ENCODE measurements at regions not wholly inside any gene's neighbourhood (a gene's known extent, or its start where the extent isn't known, plus 50 kb on each side); places are given as distances from the start of the nearest gene placed in this dataset.

GRCh38 chr9:27924502-27924901 is 351.2 kb upstream of the C9orf72 start:
- DNase-seq, result no peak

- DNase-seq, result no peak
These were observed 352.5 kb upstream of the C9orf72 start for GRCh38 chr9:27925815-27926214.

- no peak for DNase-seq
These were observed 356.6 kb upstream of the C9orf72 start for GRCh38 chr9:27929841-27930240.

- no peak for DNase-seq
These were observed 360.1 kb upstream of the C9orf72 start for GRCh38 chr9:27933210-27934025.

GRCh38 chr9:27934471-27934870 is 361.2 kb upstream of the C9orf72 start:
- DNase-seq, result no peak

- no peak for DNase-seq
These were observed 365.9 kb upstream of the C9orf72 start for GRCh38 chr9:27939186-27939585.

- DNase-seq, result no peak
These were observed 367.3 kb upstream of the C9orf72 start for GRCh38 chr9:27940535-27940934.

GRCh38 chr9:27943501-27943900 is 370.2 kb upstream of the C9orf72 start:
- DNase-seq, result no peak

- DNase-seq, result no peak
These were observed 372.1 kb upstream of the C9orf72 start for GRCh38 chr9:27945386-27945785.

GRCh38 chr9:27950382-27950781 is 377.1 kb upstream of the C9orf72 start:
- DNase-seq, result no peak

GRCh38 chr9:27954858-27955257 is 381.6 kb upstream of the C9orf72 start:
- DNase-seq, result no peak

GRCh38 chr9:27963836-27964235 is 390.6 kb upstream of the C9orf72 start:
- no peak for DNase-seq

- no peak for DNase-seq
These were observed 393.9 kb upstream of the C9orf72 start for GRCh38 chr9:27967210-27967609.

- no peak for DNase-seq
These were observed 404.6 kb upstream of the C9orf72 start for GRCh38 chr9:27977931-27978330.

GRCh38 chr9:27985714-27986113 is 412.4 kb upstream of the C9orf72 start:
- no peak for DNase-seq

- no peak for DNase-seq
These were observed 417.2 kb upstream of the C9orf72 start for GRCh38 chr9:27990524-27990923.

GRCh38 chr9:27991221-27991620 is 417.9 kb upstream of the C9orf72 start:
- no peak for DNase-seq

- DNase-seq, result no peak
These were observed 427.8 kb upstream of the C9orf72 start for GRCh38 chr9:28001096-28001495.

- DNase-seq, result no peak
These were observed 431.6 kb upstream of the C9orf72 start for GRCh38 chr9:28004900-28005299.

- DNase-seq, result no peak
These were observed 432.5 kb upstream of the C9orf72 start for GRCh38 chr9:28005779-28006178.

- no peak for DNase-seq
These were observed 434.0 kb upstream of the C9orf72 start for GRCh38 chr9:28007097-28007817.

- DNase-seq, result no peak
These were observed 440.9 kb upstream of the C9orf72 start for GRCh38 chr9:28014212-28014611.

- DNase-seq, result no peak
These were observed 451.4 kb upstream of the C9orf72 start for GRCh38 chr9:28024676-28025075.

GRCh38 chr9:28025186-28025585 is 451.9 kb upstream of the C9orf72 start:
- no peak for DNase-seq
